ENCODE measurements at regions not wholly inside any gene's neighbourhood (a gene's known extent, or its start where the extent isn't known, plus 50 kb on each side); places are given as distances from the start of the nearest gene placed in this dataset.
A peak's percentile ranks its signal among the peaks of the same experiment; 100 is the strongest.

DNA sequence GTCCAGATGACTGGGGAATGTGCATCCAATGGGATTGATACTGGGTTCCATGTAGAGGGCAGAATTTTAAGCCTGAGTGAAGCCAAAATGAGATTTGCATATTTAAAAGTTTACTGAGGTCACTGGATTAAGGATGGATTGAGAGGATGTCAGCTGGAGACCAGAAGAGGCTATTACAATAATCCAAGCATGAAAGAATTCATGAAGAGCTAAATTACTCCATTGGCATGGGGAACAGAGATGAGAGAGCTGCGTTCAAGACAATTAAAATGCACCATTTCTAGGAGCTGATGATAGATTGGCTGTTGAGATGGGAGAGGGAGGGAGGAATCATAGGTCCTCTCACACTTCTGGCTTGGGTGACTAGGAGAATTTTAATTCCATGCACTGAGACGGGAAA lies 158.5 kb downstream of the JCAD start:
- H3K4me1 ChIP-seq = peaks cover 6% of the 10 kb centered on the region
- no peak for TF ChIP-seq POLR2A (IDR thresholded peaks at IDR 0.05)
- TF ChIP-seq, protein P1, sequence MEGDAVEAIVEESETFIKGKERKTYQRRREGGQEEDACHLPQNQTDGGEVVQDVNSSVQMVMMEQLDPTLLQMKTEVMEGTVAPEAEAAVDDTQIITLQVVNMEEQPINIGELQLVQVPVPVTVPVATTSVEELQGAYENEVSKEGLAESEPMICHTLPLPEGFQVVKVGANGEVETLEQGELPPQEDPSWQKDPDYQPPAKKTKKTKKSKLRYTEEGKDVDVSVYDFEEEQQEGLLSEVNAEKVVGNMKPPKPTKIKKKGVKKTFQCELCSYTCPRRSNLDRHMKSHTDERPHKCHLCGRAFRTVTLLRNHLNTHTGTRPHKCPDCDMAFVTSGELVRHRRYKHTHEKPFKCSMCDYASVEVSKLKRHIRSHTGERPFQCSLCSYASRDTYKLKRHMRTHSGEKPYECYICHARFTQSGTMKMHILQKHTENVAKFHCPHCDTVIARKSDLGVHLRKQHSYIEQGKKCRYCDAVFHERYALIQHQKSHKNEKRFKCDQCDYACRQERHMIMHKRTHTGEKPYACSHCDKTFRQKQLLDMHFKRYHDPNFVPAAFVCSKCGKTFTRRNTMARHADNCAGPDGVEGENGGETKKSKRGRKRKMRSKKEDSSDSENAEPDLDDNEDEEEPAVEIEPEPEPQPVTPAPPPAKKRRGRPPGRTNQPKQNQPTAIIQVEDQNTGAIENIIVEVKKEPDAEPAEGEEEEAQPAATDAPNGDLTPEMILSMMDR (IDR thresholded peaks at IDR 0.05) = no peak
- H3K36me3 ChIP-seq (ENCODE audit: low read depth, missing control alignments) = no peaks in the 10 kb centered on the region
- no peaks in the 10 kb centered on the region for H3K9me3 ChIP-seq
- no peak overlapping the region for H3K4me3 ChIP-seq
- no peak overlapping the region for H3K27ac ChIP-seq
- no peak for DNase-seq
- H3K27me3 ChIP-seq = no peaks in the 10 kb centered on the region
- WGBS, 2 donors = 60 to 76% methylated on average over 2 of the region's 2 CpGs
- intact Hi-C loops (cut with DNase I; ENCODE audit: low total_unique reads) = no loop called here

DNA sequence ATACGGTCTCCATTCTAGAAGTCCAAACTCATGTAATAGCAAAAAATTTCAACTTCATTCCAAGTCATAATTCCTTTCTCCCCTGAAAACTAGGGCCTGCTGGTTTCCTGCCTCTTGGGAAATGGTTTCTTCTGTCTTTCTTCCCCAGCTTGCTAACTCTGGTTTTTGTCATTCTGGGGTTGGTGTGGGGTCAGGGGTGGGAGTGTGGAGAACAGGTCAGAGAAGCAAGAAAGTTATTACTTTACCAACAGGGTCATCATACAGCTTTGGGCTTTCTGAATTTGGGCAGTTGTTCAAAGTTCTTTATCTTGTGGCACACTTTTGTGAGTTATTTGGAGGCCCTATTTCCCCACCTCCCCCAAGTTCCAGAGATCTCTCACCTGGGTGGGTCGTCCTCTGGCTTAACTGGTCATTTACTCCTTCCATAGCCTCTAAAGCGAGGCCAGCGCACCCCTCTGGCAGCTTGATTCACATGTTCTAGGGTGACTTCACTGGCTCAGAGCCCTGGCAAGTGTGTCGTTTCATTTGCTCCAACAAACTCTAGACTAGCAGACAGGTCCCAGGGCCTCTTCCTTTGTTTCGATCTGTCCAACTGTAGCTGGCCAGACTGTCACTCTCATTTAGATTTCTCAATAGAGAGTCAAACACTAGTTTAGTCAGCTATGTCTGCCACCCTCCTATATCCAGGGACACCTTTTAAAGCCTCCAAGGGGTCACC lies 161.2 kb downstream of the JCAD start:
- TF ChIP-seq, protein P1 (IDR thresholded peaks at IDR 0.05) = no peak
- TF ChIP-seq POLR2A (IDR thresholded peaks at IDR 0.05) = no peak
- H3K9me3 ChIP-seq = no peaks in the 10 kb centered on the region
- no peak overlapping the region for H3K4me3 ChIP-seq
- no peaks in the 10 kb centered on the region for H3K36me3 ChIP-seq (ENCODE audit: low read depth, missing control alignments)
- H3K27ac ChIP-seq = no peak overlapping the region
- peaks cover 8% of the 10 kb centered on the region for H3K4me1 ChIP-seq
- 81 to 86% methylated on average over 6 of the region's 6 CpGs for WGBS, 2 donors
- intact Hi-C loops (cut with DNase I; ENCODE audit: low total_unique reads) = no loop called here
- H3K27me3 ChIP-seq = no peaks in the 10 kb centered on the region
- DNase-seq = no peak

DNA sequence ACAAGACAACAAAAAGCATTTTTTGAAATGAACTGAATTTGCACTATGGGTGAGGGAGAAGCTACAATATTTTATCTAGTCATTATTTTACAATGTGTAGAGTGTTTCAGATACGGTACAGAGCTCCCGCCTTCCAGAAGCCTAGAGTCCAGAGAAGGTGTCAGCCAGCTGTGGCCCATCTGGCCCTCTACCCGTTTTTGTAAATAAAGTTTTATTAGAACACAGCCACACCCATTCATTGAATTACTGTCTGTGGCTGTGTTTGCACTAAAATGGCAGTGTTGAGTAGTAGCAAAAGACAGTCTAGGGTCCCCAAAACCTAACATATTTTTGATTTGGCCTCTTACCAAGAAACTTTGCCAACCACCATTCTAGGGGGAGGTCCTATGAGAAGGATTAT lies 162.0 kb downstream of the JCAD start:
- no peaks in the 10 kb centered on the region for H3K27me3 ChIP-seq
- H3K4me3 ChIP-seq = no peak overlapping the region
- peaks cover 8% of the 10 kb centered on the region for H3K4me1 ChIP-seq
- no peaks in the 10 kb centered on the region for H3K9me3 ChIP-seq
- H3K27ac ChIP-seq = no peak overlapping the region
- TF ChIP-seq POLR2A (IDR thresholded peaks at IDR 0.05) = no peak
- TF ChIP-seq, protein P1 (IDR thresholded peaks at IDR 0.05) = no peak
- WGBS, 2 donors = 85 to 89% methylated on average over 3 of the region's 3 CpGs
- H3K36me3 ChIP-seq (ENCODE audit: low read depth, missing control alignments) = no peaks in the 10 kb centered on the region
- intact Hi-C loops (cut with DNase I; ENCODE audit: low total_unique reads) = no loop called here
- no peak for DNase-seq

DNA sequence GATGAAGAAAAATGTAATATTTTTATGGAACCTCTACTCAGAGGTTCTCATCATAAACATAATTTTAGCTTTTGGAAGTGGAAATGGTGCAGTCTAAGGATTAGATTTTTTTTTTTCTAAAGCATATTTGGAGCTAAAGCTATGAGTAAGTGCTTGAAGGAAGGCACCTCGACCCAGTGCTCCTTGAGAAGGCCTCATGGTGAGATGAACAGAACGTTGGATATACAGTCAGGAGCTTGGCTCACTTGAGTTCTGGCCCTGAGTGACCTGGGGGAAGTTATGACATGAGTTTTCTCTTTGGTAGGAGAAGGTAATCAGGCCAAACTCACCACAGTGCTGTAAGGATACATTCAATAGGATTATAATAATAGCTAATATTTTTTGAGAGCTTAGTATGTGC lies 163.3 kb downstream of the JCAD start:
- no peak for TF ChIP-seq POLR2A (IDR thresholded peaks at IDR 0.05)
- TF ChIP-seq, protein P1 (IDR thresholded peaks at IDR 0.05) = no peak
- no peaks in the 10 kb centered on the region for H3K27me3 ChIP-seq
- intact Hi-C loops (cut with DNase I; ENCODE audit: low total_unique reads) = no loop called here
- H3K4me3 ChIP-seq = no peak overlapping the region
- no peaks in the 10 kb centered on the region for H3K9me3 ChIP-seq
- peak overlapping the region in 1 of 2 donors; percentile 39 for H3K27ac ChIP-seq
- DNase-seq = no peak
- H3K36me3 ChIP-seq (ENCODE audit: low read depth, missing control alignments) = no peaks in the 10 kb centered on the region
- peaks cover 8% of the 10 kb centered on the region for H3K4me1 ChIP-seq
- WGBS, 2 donors = 16 to 42% methylated on average over 2 of the region's 2 CpGs

DNA sequence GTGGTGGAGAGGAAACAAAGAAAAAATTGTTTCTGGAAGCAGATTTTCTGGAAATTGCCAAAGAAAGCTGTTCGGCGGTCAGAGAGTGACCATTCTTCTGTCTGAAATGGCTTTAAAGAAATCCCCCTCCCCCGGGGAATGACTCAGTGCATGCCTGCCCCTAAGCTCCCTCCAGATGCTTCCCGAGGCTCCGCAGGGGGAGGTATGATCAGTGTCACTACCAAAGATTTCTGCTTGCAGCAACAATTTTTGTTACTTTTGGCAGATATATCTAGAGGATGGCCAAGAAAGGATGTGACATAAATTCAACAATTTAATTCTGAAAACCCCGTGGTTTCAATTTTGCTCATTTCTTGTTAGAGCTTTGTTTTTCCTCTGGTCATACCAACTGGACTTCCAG lies 163.9 kb downstream of the JCAD start:
- TF ChIP-seq, protein P1 (IDR thresholded peaks at IDR 0.05) = no peak
- no peak for TF ChIP-seq POLR2A (IDR thresholded peaks at IDR 0.05)
- H3K27me3 ChIP-seq = no peaks in the 10 kb centered on the region
- H3K36me3 ChIP-seq (ENCODE audit: low read depth, missing control alignments) = no peaks in the 10 kb centered on the region
- peak overlapping the region; percentile 37 to 39 for H3K27ac ChIP-seq
- intact Hi-C loops (cut with DNase I; ENCODE audit: low total_unique reads) = no loop called here
- 12 to 24% methylated on average over 6 of the region's 6 CpGs for WGBS, 2 donors
- H3K4me3 ChIP-seq = no peak overlapping the region
- H3K9me3 ChIP-seq = no peaks in the 10 kb centered on the region
- H3K4me1 ChIP-seq = peaks cover 8% of the 10 kb centered on the region
- peak; percentile 62 for DNase-seq
